Neuronal stem cell (in vitro differentiated cells): ENCODE measurements at regions not wholly inside any gene's neighbourhood (a gene's known extent, or its start where the extent isn't known, plus 50 kb on each side); places are given as distances from the start of the nearest gene placed in this dataset.

Experiments used
- DNase-seq: peaks from one replicate; pipeline ENCODE4 v3.0.0-alpha.2; 2013; ENCODE audit warnings: low spot score
- H2AFZ ChIP-seq: one replicate; pipeline ENCODE4 v1.6.1; 2013; ENCODE audit warnings: mild to moderate bottlenecking, low read length, inconsistent platforms
- H2AK5ac ChIP-seq: 2 replicates; pipeline ENCODE4 v1.6.1; 2013; ENCODE audit warnings: low read depth, mild to moderate bottlenecking, inconsistent platforms, low read length, moderate library complexity, mixed read lengths
- H2BK120ac ChIP-seq: 2 replicates; pipeline ENCODE4 v1.6.1; 2013; ENCODE audit warnings: low read depth, mild to moderate bottlenecking, inconsistent platforms, low read length, moderate library complexity, mixed read lengths
- H2BK12ac ChIP-seq: one replicate; pipeline ENCODE4 v1.6.1; 2013; ENCODE audit warnings: low read length, inconsistent platforms
- H2BK15ac ChIP-seq: 2 replicates; pipeline ENCODE4 v1.6.1; 2013; ENCODE audit warnings: mild to moderate bottlenecking, low read length, inconsistent platforms, mixed read lengths
- H2BK5ac ChIP-seq: one replicate; pipeline ENCODE4 v1.6.1; 2013; ENCODE audit warnings: inconsistent platforms, mild to moderate bottlenecking, low read length, moderate library complexity
- H3K14ac ChIP-seq: one replicate; pipeline ENCODE4 v1.6.1; 2013; ENCODE audit warnings: low read length, inconsistent platforms
- H3K18ac ChIP-seq: 2 replicates; pipeline ENCODE4 v1.6.1; 2013; ENCODE audit warnings: low read length, inconsistent platforms
- H3K23ac ChIP-seq: 2 replicates; pipeline ENCODE4 v1.6.1; 2013; ENCODE audit warnings: low read depth, mild to moderate bottlenecking, mixed read lengths, low read length, inconsistent platforms; ENCODE audit not compliant: poor library complexity
- H3K27ac ChIP-seq: replicated peaks from 3 replicates; pipeline ENCODE4 v1.5.1; 2013; ENCODE audit warnings: low read length, inconsistent platforms
- H3K27me3 ChIP-seq, 3 experiments: 2 replicates each; pipeline ENCODE4 v1.6.1; 2013; ENCODE audit warnings: low read length in 3 of 3, mild to moderate bottlenecking in 2 of 3, inconsistent platforms in 1 of 3, low read depth in 1 of 3, mixed read lengths in 1 of 3, moderate library complexity in 1 of 3; ENCODE audit not compliant: control insufficient read depth in 3 of 3, insufficient read depth in 3 of 3
- H3K36me3 ChIP-seq, 2 donors: replicated peaks in 1 of 2; 2 replicates each; pipeline ENCODE4 v1.6.1; 2013; ENCODE audit warnings: low read length in 2 of 2; ENCODE audit not compliant: control insufficient read depth in 2 of 2, insufficient read depth in 2 of 2
- H3K4ac ChIP-seq: 2 replicates; pipeline ENCODE4 v1.6.1; 2013; ENCODE audit warnings: inconsistent platforms, mild to moderate bottlenecking, low read length, moderate library complexity
- H3K4me1 ChIP-seq, 2 donors: 1 replicate in 1 of 2; 2 replicates in 1 of 2; pipeline ENCODE4 v1.6.1; 2013; ENCODE audit warnings: low read length in 2 of 2, low read depth in 1 of 2; ENCODE audit not compliant: control insufficient read depth in 2 of 2, insufficient read depth in 1 of 2
- H3K4me2 ChIP-seq: one replicate; pipeline ENCODE4 v1.6.1; 2013; ENCODE audit warnings: mild to moderate bottlenecking, low read length, inconsistent platforms; ENCODE audit not compliant: insufficient read depth, poor library complexity, severe bottlenecking
- H3K4me3 ChIP-seq, 2 donors: 2 replicates each; pipeline ENCODE4 v1.5.1; 2013; ENCODE audit warnings: low read length in 2 of 2, mild to moderate bottlenecking in 2 of 2, inconsistent platforms in 1 of 2, moderate library complexity in 1 of 2
- H3K79me1 ChIP-seq: one replicate; pipeline ENCODE4 v1.6.1; 2013; ENCODE audit warnings: low read depth, mild to moderate bottlenecking, inconsistent platforms, low read length, moderate library complexity
- H3K9ac ChIP-seq: one replicate; pipeline ENCODE4 v1.6.1; 2013; ENCODE audit warnings: mild to moderate bottlenecking, low read depth, low read length, inconsistent platforms; ENCODE audit not compliant: poor library complexity
- H3K9me3 ChIP-seq, 2 donors: replicated peaks in 1 of 2; 2 replicates each; pipeline versions ENCODE3 to v1.6.1; 2013; ENCODE audit warnings: low read length in 2 of 2, mild to moderate bottlenecking in 2 of 2, inconsistent platforms in 1 of 2, low read depth in 1 of 2, mixed read lengths in 1 of 2, moderate library complexity in 1 of 2; ENCODE audit not compliant: control insufficient read depth in 2 of 2, insufficient read depth in 1 of 2
- H4K8ac ChIP-seq: one replicate; pipeline ENCODE4 v1.6.1; 2013; ENCODE audit warnings: low read depth, mild to moderate bottlenecking, inconsistent platforms, low read length, moderate library complexity
- H4K91ac ChIP-seq: one replicate; pipeline ENCODE4 v1.6.1; 2013; ENCODE audit warnings: low read length, low read depth, mild to moderate bottlenecking, inconsistent platforms; ENCODE audit not compliant: poor library complexity
- WGBS, 2 donors: extraction: QIAGEN DNeasy Blood & Tissue Kit; methylation state at CpG; one replicate each; pipeline ENCODE4 v1.1.7; 2013; ENCODE audit warnings: missing lambda C conversion rate in 2 of 2, mixed read lengths in 1 of 2; ENCODE audit not compliant: insufficient read length in 2 of 2, insufficient replicate concordance in 1 of 2; ENCODE audit errors: extremely low coverage in 2 of 2; 5-methylcytosine and 5-hydroxymethylcytosine counted together

DNA sequence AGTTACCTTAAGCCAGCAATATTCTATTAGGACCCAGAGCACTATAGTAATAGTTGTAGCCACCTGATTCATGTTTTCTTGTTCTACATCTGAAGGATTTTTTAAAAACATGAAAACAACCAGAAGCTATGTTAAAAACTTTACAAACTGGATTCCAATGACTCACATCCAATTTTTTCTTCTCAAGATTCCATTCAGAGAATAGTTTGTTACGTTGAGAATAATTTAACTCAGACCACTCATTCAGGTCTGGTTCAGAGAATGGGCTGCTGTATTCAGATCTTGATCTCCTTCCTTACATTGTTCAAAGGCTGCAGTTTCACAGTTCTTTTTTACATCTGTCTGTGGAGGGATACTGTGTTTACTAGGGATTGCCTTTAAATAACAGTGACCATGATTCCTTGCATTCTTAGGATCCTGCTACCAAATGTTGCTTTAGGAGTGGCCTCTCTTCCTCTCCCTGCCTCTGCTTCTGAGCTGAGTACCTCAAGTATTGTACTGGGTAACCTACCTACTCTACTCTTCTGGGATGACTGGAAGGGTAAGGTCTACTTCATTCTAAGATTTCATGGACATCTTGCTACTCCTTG is 448.0 kb upstream of the FBXO33 start:
- H3K36me3 ChIP-seq = no peaks in the 10 kb centered on the region
- no peak overlapping the region for H3K4me3 ChIP-seq
- H4K91ac ChIP-seq = no peak overlapping the region
- no peak overlapping the region for H2BK15ac ChIP-seq
- H3K27me3 ChIP-seq = no peaks in the 10 kb centered on the region
- no peak overlapping the region for H3K23ac ChIP-seq
- no peak overlapping the region for H2AFZ ChIP-seq
- no peak overlapping the region for H2BK120ac ChIP-seq
- no peak overlapping the region for H3K4ac ChIP-seq
- H4K8ac ChIP-seq = no peak overlapping the region
- H3K4me2 ChIP-seq = no peak overlapping the region
- H2BK12ac ChIP-seq = no peak overlapping the region
- no peak overlapping the region for H2AK5ac ChIP-seq
- DNase-seq = no peak
- H3K9me3 ChIP-seq = no peaks in the 10 kb centered on the region
- H3K27ac ChIP-seq = no peak overlapping the region
- peaks cover 6 to 8% of the 10 kb centered on the region in 2 donors for H3K4me1 ChIP-seq
- no peak overlapping the region for H2BK5ac ChIP-seq
- WGBS, 2 donors = no CpG with 5 or more reads among the region's 1 CpG
- no peak overlapping the region for H3K18ac ChIP-seq
- H3K14ac ChIP-seq = no peak overlapping the region
- H3K79me1 ChIP-seq = no peaks in the 10 kb centered on the region
- H3K9ac ChIP-seq = no peak overlapping the region

DNA sequence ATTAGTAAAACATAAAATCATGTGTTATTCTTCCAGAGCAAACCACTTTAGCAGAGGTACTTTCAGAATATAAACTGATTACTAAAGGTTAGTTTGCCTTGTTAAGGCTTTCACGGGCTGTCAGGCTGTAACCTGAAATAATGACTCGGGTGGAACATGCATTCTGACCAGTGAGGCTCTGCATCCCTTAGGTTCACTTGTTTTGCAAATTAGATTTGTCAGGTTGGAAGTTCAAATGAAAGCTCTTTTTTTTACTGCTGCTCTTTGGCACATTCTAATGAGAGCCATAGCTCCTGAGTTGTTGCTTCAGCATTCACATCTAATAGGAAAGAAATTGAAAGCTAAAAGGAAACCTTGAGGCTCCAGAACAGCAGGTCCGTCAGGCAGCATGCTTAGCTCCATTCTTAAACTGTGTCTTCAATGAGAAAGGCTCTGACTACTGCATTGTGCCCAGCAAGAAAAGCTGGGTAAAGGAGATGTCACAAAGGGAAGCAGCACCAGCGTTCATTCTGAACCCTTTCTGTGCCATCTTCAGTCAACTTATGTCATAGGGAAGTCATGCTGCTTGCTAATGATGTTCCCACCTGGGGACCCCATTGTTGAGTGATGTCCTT is 445.5 kb upstream of the FBXO33 start:
- WGBS, 2 donors = no CpG with 5 or more reads among the region's 4 CpGs
- Histone ChIP-seq H2BK12ac (no peak overlapping the region), H2BK15ac (no peak overlapping the region), H3K27ac (peak overlapping the region; percentile 25), H3K9me3 (no peaks in the 10 kb centered on the region), H3K36me3 (no peaks in the 10 kb centered on the region), H3K14ac (no peak overlapping the region), H3K23ac (no peak overlapping the region), H2BK5ac (no peak overlapping the region), H2AK5ac (no peak overlapping the region), H2AFZ (no peak overlapping the region), H3K79me1 (no peaks in the 10 kb centered on the region), H3K4ac (no peak overlapping the region), H3K9ac (no peak overlapping the region), H3K18ac (no peak overlapping the region), H3K4me2 (no peak overlapping the region), H4K91ac (no peak overlapping the region), H3K4me3 (no peak overlapping the region), H4K8ac (no peak overlapping the region), H2BK120ac (no peak overlapping the region), H3K27me3 (no peaks in the 10 kb centered on the region), H3K4me1 (peaks cover 6 to 8% of the 10 kb centered on the region in 2 donors)
- DNase-seq = no peak

DNA sequence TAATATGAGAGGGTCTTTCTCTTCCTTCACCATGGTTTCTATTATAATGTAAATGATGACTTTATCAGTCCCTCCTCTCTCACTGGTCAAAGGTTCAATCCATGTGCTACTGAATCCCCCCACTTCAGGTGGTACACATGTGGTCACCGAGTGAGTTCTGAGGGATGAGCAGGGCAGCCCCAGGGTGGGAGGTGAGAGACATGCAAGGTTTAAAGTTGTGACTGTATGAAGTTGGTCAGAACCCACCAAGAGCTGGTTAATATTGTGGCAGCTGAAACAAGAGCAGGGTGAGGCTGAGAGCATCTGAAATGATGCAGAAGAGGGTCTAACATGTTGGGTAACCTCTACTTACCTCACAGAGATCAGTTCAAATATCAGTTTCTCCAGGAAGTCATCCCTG is 444.7 kb upstream of the FBXO33 start:
- Histone ChIP-seq H3K4me3 (no peak overlapping the region), H3K36me3 (no peaks in the 10 kb centered on the region), H4K8ac (no peak overlapping the region), H4K91ac (no peak overlapping the region), H2BK120ac (no peak overlapping the region), H3K9ac (no peak overlapping the region), H3K4me1 (peaks cover 6 to 8% of the 10 kb centered on the region in 2 donors), H2BK15ac (no peak overlapping the region), H3K4me2 (no peak overlapping the region), H3K9me3 (no peaks in the 10 kb centered on the region), H3K27ac (no peak overlapping the region), H3K79me1 (no peaks in the 10 kb centered on the region), H2BK5ac (no peak overlapping the region), H3K27me3 (no peaks in the 10 kb centered on the region), H3K4ac (no peak overlapping the region), H2BK12ac (no peak overlapping the region), H2AK5ac (no peak overlapping the region), H3K18ac (no peak overlapping the region), H3K23ac (no peak overlapping the region), H2AFZ (no peak overlapping the region), H3K14ac (no peak overlapping the region)
- no CpG with 5 or more reads among the region's 1 CpG for WGBS, 2 donors
- DNase-seq = no peak

- no peaks in the 10 kb centered on the region for H3K27me3 ChIP-seq
- no peak overlapping the region for H4K8ac ChIP-seq
- H2BK12ac ChIP-seq = no peak overlapping the region
- no peak overlapping the region for H2BK15ac ChIP-seq
- H3K9ac ChIP-seq = no peak overlapping the region
- no peaks in the 10 kb centered on the region for H3K79me1 ChIP-seq
- H3K9me3 ChIP-seq = no peaks in the 10 kb centered on the region
- no peak overlapping the region for H3K4me2 ChIP-seq
- H3K18ac ChIP-seq = no peak overlapping the region
- H2BK5ac ChIP-seq = no peak overlapping the region
- H2AK5ac ChIP-seq = no peak overlapping the region
- DNase-seq = no peak
- peaks cover 6 to 8% of the 10 kb centered on the region in 2 donors for H3K4me1 ChIP-seq
- H3K14ac ChIP-seq = no peak overlapping the region
- H3K4ac ChIP-seq = no peak overlapping the region
- no peak overlapping the region for H2BK120ac ChIP-seq
- H2AFZ ChIP-seq = no peak overlapping the region
- H4K91ac ChIP-seq = no peak overlapping the region
- no peak overlapping the region for H3K23ac ChIP-seq
- no peak overlapping the region for H3K4me3 ChIP-seq
- WGBS, 2 donors = no CpG with 5 or more reads among the region's 2 CpGs
- no peak overlapping the region for H3K27ac ChIP-seq
- no peaks in the 10 kb centered on the region for H3K36me3 ChIP-seq
Observed at GRCh38 chr14:39875028-39875427, 442.8 kb upstream of the FBXO33 start.
